ENCODE measurements at regions not wholly inside any gene's neighbourhood (a gene's known extent, or its start where the extent isn't known, plus 50 kb on each side); places are given as distances from the start of the nearest gene placed in this dataset.

DNA sequence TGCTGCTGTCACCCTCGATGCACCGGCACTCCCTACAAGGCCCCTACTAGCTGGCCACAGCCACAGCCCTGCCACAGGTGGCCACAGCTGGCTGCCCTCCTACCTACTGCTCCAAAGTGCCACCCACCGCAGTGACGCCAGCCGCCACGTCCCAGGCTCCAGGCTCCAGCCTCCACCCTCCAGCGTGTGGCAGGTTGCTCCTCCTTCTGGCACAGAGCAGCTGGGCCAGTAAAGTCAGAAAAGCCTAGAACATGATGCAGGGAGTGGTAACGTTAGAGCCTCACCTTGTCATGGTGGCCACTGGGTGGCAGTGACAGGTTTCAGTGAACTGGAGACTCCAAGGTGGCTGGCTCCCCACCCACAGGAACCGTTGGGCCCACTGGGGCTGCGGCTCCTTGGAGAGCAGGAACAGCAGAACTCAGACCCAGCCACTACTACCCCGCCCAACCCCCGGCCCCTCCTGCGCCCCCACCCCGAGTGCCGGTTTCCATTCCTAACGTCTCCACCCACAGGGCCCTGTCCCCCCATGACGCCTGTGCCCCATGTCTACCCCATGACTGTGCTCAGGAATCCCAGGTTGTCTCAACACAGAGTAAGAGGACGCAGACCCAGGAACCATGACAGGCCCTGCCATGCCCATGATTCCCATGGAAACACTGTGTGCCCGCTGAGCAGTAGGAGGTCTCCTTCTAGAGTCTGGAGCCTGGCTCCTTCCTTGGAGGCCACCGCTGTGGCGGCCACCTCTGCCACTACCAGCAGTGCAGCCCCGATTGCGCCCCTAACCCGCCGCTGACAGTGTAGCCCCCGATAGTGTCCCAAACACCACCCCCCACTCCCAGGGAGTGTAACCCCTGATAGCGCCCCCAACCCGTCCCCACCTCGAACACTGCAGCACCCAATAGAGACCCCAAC is 52.3 kb upstream of the ZNF33B start:
- H3K79me2 ChIP-seq (ENCODE audit: control insufficient read depth, insufficient read depth, low read length): no peaks in the 10 kb centered on the region
- no peak for FAIRE-seq
- TF ChIP-seq, protein P1, sequence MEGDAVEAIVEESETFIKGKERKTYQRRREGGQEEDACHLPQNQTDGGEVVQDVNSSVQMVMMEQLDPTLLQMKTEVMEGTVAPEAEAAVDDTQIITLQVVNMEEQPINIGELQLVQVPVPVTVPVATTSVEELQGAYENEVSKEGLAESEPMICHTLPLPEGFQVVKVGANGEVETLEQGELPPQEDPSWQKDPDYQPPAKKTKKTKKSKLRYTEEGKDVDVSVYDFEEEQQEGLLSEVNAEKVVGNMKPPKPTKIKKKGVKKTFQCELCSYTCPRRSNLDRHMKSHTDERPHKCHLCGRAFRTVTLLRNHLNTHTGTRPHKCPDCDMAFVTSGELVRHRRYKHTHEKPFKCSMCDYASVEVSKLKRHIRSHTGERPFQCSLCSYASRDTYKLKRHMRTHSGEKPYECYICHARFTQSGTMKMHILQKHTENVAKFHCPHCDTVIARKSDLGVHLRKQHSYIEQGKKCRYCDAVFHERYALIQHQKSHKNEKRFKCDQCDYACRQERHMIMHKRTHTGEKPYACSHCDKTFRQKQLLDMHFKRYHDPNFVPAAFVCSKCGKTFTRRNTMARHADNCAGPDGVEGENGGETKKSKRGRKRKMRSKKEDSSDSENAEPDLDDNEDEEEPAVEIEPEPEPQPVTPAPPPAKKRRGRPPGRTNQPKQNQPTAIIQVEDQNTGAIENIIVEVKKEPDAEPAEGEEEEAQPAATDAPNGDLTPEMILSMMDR (optimal IDR thresholded peaks at IDR 0.05 in 1 of 3, IDR thresholded peaks at IDR 0.05 in 1 of 3, conservative IDR thresholded peaks at IDR 0.05 in 1 of 3; ENCODE audit: extremely low read depth in 1 of 3, insufficient read depth in 2 of 3, low read length in 3 of 3): peak in 1 of 3 experiments; percentile 5
- TF ChIP-seq EZH2 (IDR thresholded peaks at IDR 0.05; ENCODE audit: low read length): no peak
- no peaks in the 10 kb centered on the region for H3K36me3 ChIP-seq (ENCODE audit: control insufficient read depth in 2 of 2, extremely low read depth in 1 of 2, insufficient read depth in 2 of 2, low read length in 2 of 2)
- no peaks in the 10 kb centered on the region for H3K27me3 ChIP-seq (ENCODE audit: control insufficient read depth, extremely low read depth, insufficient read depth, low read length)
- H3K9me1 ChIP-seq (ENCODE audit: control insufficient read depth, extremely low read depth, insufficient read depth, low read length): no peaks in the 10 kb centered on the region
- H3K9ac ChIP-seq (ENCODE audit: control insufficient read depth, extremely low read depth, insufficient read depth, low read length): no peak overlapping the region
- dilution Hi-C loops (cut with MboI; ENCODE audit: extremely low pct_ligation_motif_present, low sequenced_read_pairs): no loop called here
- no peaks in the 10 kb centered on the region for H3K9me3 ChIP-seq (ENCODE audit: control insufficient read depth, low read depth, low read length)
- no peak overlapping the region for H3K27ac ChIP-seq (ENCODE audit: control insufficient read depth, insufficient read depth, low read length)
- DNase-seq (ENCODE audit: low read depth, low spot score): no peak
- H3K4me3 ChIP-seq (ENCODE audit: control insufficient read depth in 2 of 3, extremely low read depth in 1 of 3, insufficient read depth in 2 of 3, low read depth in 1 of 3, low read length in 3 of 3): no peak overlapping the region
- no peak overlapping the region for H3K4me2 ChIP-seq (ENCODE audit: control insufficient read depth, extremely low read depth, insufficient read depth, low read depth, low read length)
- no peaks in the 10 kb centered on the region for H3K4me1 ChIP-seq (ENCODE audit: control insufficient read depth, extremely low read depth, insufficient read depth, low read length)
- no peak overlapping the region for H2AFZ ChIP-seq (ENCODE audit: control insufficient read depth, low read length)
- H4K20me1 ChIP-seq (ENCODE audit: control insufficient read depth, extremely low read depth, insufficient read depth, low read length): no peaks in the 10 kb centered on the region

DNA sequence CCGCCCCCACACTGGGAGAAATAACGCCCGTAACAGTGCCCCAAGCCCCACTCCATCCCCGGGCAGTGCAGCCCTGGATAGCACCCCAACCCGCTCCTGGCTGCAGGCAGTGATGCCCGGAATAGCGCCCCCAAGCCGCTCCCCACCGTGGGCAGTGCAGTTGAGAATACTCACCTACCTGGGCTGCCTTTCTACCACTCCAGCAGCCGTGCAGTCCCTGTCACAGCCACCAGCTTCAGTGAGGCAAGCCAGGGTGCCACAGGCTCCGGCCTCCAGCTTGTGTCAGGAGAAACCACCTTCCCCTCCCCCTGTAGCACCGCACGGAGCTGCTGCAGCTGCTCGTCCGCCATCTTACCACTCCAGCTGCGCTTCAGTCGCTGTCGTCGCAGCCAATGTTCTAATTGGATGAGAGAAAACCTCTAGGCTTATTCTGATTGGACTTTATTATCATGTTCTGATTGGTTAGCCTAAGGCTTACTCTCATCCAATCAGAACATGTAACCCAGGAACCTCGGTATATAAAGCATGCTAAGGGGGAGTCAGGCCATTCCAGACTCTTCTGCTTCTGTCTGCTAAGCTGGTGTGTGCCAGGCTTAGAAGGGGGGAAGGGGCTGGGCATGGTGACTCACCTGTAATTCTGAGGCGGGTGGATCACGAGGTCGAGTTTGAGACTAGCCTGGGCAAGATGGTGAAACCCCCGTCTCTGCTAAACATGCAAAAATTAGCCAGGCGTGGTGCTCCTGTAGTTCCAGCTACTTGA is 53.2 kb upstream of the ZNF33B start:
- no peak for DNase-seq (ENCODE audit: low read depth, low spot score)
- H3K9me3 ChIP-seq (ENCODE audit: control insufficient read depth, low read depth, low read length): no peaks in the 10 kb centered on the region
- dilution Hi-C loops (cut with MboI; ENCODE audit: extremely low pct_ligation_motif_present, low sequenced_read_pairs): no loop called here

More for the DNA sequence above, 53.2 kb upstream of the ZNF33B start:
- no peaks in the 10 kb centered on the region for H3K79me2 ChIP-seq (ENCODE audit: control insufficient read depth, insufficient read depth, low read length)
- H4K20me1 ChIP-seq (ENCODE audit: control insufficient read depth, extremely low read depth, insufficient read depth, low read length): no peaks in the 10 kb centered on the region
- H3K27ac ChIP-seq (ENCODE audit: control insufficient read depth, insufficient read depth, low read length): no peak overlapping the region
- H3K4me1 ChIP-seq (ENCODE audit: control insufficient read depth, extremely low read depth, insufficient read depth, low read length): no peaks in the 10 kb centered on the region
- H2AFZ ChIP-seq (ENCODE audit: control insufficient read depth, low read length): no peak overlapping the region
- H3K27me3 ChIP-seq (ENCODE audit: control insufficient read depth, extremely low read depth, insufficient read depth, low read length): no peaks in the 10 kb centered on the region
- no peaks in the 10 kb centered on the region for H3K9me1 ChIP-seq (ENCODE audit: control insufficient read depth, extremely low read depth, insufficient read depth, low read length)
- no peak for TF ChIP-seq EZH2 (IDR thresholded peaks at IDR 0.05; ENCODE audit: low read length)
- no peak overlapping the region for H3K4me2 ChIP-seq (ENCODE audit: control insufficient read depth, extremely low read depth, insufficient read depth, low read depth, low read length)
- FAIRE-seq: no peak
- no peaks in the 10 kb centered on the region for H3K36me3 ChIP-seq (ENCODE audit: control insufficient read depth in 2 of 2, extremely low read depth in 1 of 2, insufficient read depth in 2 of 2, low read length in 2 of 2)
- H3K9ac ChIP-seq (ENCODE audit: control insufficient read depth, extremely low read depth, insufficient read depth, low read length): no peak overlapping the region
- no peak overlapping the region for H3K4me3 ChIP-seq (ENCODE audit: control insufficient read depth in 2 of 3, extremely low read depth in 1 of 3, insufficient read depth in 2 of 3, low read depth in 1 of 3, low read length in 3 of 3)
